ENCODE measurements at regions not wholly inside any gene's neighbourhood (a gene's known extent, or its start where the extent isn't known, plus 50 kb on each side); places are given as distances from the start of the nearest gene placed in this dataset.

GRCh38 chr5:89353837-89354551, 471.0 kb upstream of the MEF2C start:
- no peak for TF ChIP-seq POLR2A (IDR thresholded peaks at IDR 0.05)
- no peak for TF ChIP-seq POLR2AphosphoS5 (IDR thresholded peaks at IDR 0.05)
- TF ChIP-seq CTCF (IDR thresholded peaks at IDR 0.05): no peak
